NOMO-1 treated with dmso at 0.1 percent for 144 hours (cell line): ENCODE measurements at regions not wholly inside any gene's neighbourhood (a gene's known extent, or its start where the extent isn't known, plus 50 kb on each side); places are given as distances from the start of the nearest gene placed in this dataset.

Experiments used
- DNase-seq: peaks from one replicate; lab custom pipeline; 2025; ENCODE audit not compliant: unreplicated experiment; lab: John Stamatoyannopoulos, UW

DNA sequence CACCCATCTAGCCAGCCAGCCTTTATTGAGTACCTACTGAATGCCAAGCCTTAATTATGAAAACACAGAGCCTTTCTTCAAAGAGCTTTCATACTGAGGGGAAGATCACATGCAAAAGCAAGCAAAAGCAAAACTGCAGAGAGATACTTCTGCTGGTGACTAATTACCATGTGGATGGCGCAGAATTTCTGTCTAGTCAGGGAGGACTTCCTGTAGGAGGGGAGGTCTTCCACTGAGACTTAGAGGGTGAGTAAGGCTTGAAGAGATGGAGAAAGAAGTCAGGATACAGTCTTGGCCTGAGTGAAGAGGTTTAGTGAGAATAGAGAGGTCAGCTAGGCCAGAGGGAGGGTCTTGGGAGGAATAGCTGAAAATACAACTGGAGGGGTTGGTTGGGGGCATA, 53.9 kb upstream of the CCL2 start:
- DNase-seq = no peak

GRCh38 chr17:34201767-34202166, 53.3 kb upstream of the CCL2 start:
- no peak for DNase-seq

GRCh38 chr17:34203018-34203638, 52.0 kb upstream of the CCL2 start:
- DNase-seq = no peak

- no peak for DNase-seq
Measured at GRCh38 chr17:34204402-34204801, 50.7 kb upstream of the CCL2 start.
